ACC112 (cell line): ENCODE measurements at regions not wholly inside any gene's neighbourhood (a gene's known extent, or its start where the extent isn't known, plus 50 kb on each side); places are given as distances from the start of the nearest gene placed in this dataset.

Experiments
- H2AFZ ChIP-seq: fragments of 200-600 bp; sonication (generic); one replicate; pipeline ENCODE4 v1.6.0; 2017; ENCODE audit warnings: antibody characterized with exemption, low read length; ENCODE audit not compliant: unreplicated experiment
- H3K27ac ChIP-seq: fragments of 200-600 bp; sonication (generic); 2 replicates; pipeline ENCODE4 v1.5.1; 2014; ENCODE audit warnings: low read depth, mild to moderate bottlenecking, antibody characterized with exemption, low read length, moderate library complexity
- H3K27me3 ChIP-seq: fragments of 200-600 bp; sonication (generic); 2 replicates; pipeline ENCODE4 v1.6.1; 2014; ENCODE audit warnings: mild to moderate bottlenecking, antibody characterized with exemption, low read length, moderate library complexity, mixed read lengths; ENCODE audit not compliant: insufficient read depth
- H3K36me3 ChIP-seq: fragments of 200-600 bp; sonication (generic); 2 replicates; pipeline ENCODE4 v1.6.1; 2016; ENCODE audit warnings: mild to moderate bottlenecking, antibody characterized with exemption, low read length, moderate library complexity, mixed read lengths; ENCODE audit not compliant: insufficient read depth
- H3K4me1 ChIP-seq: fragments of 200-600 bp; sonication (generic); one replicate; pipeline ENCODE4 v1.6.1; 2016; ENCODE audit warnings: low read length, mixed read lengths; ENCODE audit not compliant: insufficient read depth, unreplicated experiment, control insufficient read depth
- H3K4me3 ChIP-seq: fragments of 200-600 bp; sonication (generic); 2 replicates; pipeline ENCODE4 v1.5.1; 2014; ENCODE audit warnings: mild to moderate bottlenecking, low read depth, low read length
- H3K79me2 ChIP-seq: fragments of 200-600 bp; sonication (generic); one replicate; pipeline ENCODE4 v1.6.0; 2016; ENCODE audit warnings: low read length; ENCODE audit not compliant: control insufficient read depth, unreplicated experiment, insufficient read depth

GRCh38 chr17:17425005-17425404 lies 51.8 kb upstream of the MED9 start:
- H2AFZ ChIP-seq = no peak overlapping the region
- peaks cover 12% of the 10 kb centered on the region for H3K4me1 ChIP-seq
- H3K36me3 ChIP-seq = no peaks in the 10 kb centered on the region; the same call in 1 of the 2 replicates
- H3K27me3 ChIP-seq = no peaks in the 10 kb centered on the region
- H3K4me3 ChIP-seq = no peak overlapping the region
- H3K27ac ChIP-seq = no peak overlapping the region
- no peaks in the 10 kb centered on the region for H3K79me2 ChIP-seq

- Histone ChIP-seq H3K79me2 (no peaks in the 10 kb centered on the region), H2AFZ (no peak overlapping the region), H3K4me3 (no peak overlapping the region), H3K27ac (no peak overlapping the region), H3K36me3 (no peaks in the 10 kb centered on the region; the same call in 1 of the 2 replicates), H3K27me3 (no peaks in the 10 kb centered on the region), H3K4me1 (peaks cover 6% of the 10 kb centered on the region)
Observed at GRCh38 chr17:17425591-17425990, 51.2 kb upstream of the MED9 start.

- no peaks in the 10 kb centered on the region; the same call in 1 of the 2 replicates for H3K36me3 ChIP-seq
- H3K27ac ChIP-seq = no peak overlapping the region
- H3K27me3 ChIP-seq = no peaks in the 10 kb centered on the region
- H2AFZ ChIP-seq = no peak overlapping the region
- no peaks in the 10 kb centered on the region for H3K79me2 ChIP-seq
- no peak overlapping the region for H3K4me3 ChIP-seq
- peaks cover 1% of the 10 kb centered on the region for H3K4me1 ChIP-seq
Observed at GRCh38 chr17:17426184-17426583, 50.6 kb upstream of the MED9 start.
